ENCODE measurements at regions not wholly inside any gene's neighbourhood (a gene's known extent, or its start where the extent isn't known, plus 50 kb on each side); places are given as distances from the start of the nearest gene placed in this dataset.

- no peak for DNase-seq
These were observed 180.9 kb upstream of the GRID2 start for GRCh38 chr4:92122911-92123310.

- no peak for DNase-seq
These were observed 175.1 kb upstream of the GRID2 start for GRCh38 chr4:92128676-92129075.

GRCh38 chr4:92129408-92129994 is 174.3 kb upstream of the GRID2 start:
- no peak for DNase-seq

GRCh38 chr4:92136434-92136833 is 167.3 kb upstream of the GRID2 start:
- DNase-seq, result no peak

GRCh38 chr4:92163348-92163747 is 140.4 kb upstream of the GRID2 start:
- peak in 1 of 3 experiments; percentile 4 for DNase-seq

GRCh38 chr4:92170340-92170739 is 133.4 kb upstream of the GRID2 start:
- peak in 1 of 3 experiments; percentile 44 for DNase-seq

- DNase-seq, result peak in 2 of 3 experiments; percentile 2 to 17
These were observed 131.6 kb upstream of the GRID2 start for GRCh38 chr4:92172203-92172602.

GRCh38 chr4:92175250-92175649 is 128.5 kb upstream of the GRID2 start:
- DNase-seq, result no peak

GRCh38 chr4:92182006-92182735 is 121.6 kb upstream of the GRID2 start:
- DNase-seq, result no peak

GRCh38 chr4:92182736-92183407 is 120.9 kb upstream of the GRID2 start:
- DNase-seq, result no peak

- no peak for DNase-seq
These were observed 119.9 kb upstream of the GRID2 start for GRCh38 chr4:92183825-92184224.

- no peak for DNase-seq
These were observed 119.2 kb upstream of the GRID2 start for GRCh38 chr4:92184566-92184965.

GRCh38 chr4:92186239-92186638 is 117.5 kb upstream of the GRID2 start:
- DNase-seq, result no peak

- DNase-seq, result no peak
These were observed 114.6 kb upstream of the GRID2 start for GRCh38 chr4:92189146-92189545.

GRCh38 chr4:92198711-92199110 is 105.1 kb upstream of the GRID2 start:
- DNase-seq, result no peak

- no peak for DNase-seq
These were observed 104.6 kb upstream of the GRID2 start for GRCh38 chr4:92199135-92199534.

GRCh38 chr4:92210906-92211305 is 92.9 kb upstream of the GRID2 start:
- no peak for DNase-seq

- no peak for DNase-seq
These were observed 88.3 kb upstream of the GRID2 start for GRCh38 chr4:92215476-92215875.

GRCh38 chr4:92231511-92231910 is 72.3 kb upstream of the GRID2 start:
- DNase-seq, result no peak

- no peak for DNase-seq
These were observed 71.2 kb upstream of the GRID2 start for GRCh38 chr4:92232566-92232965.

- DNase-seq, result no peak
These were observed 69.2 kb upstream of the GRID2 start for GRCh38 chr4:92234393-92235176.

GRCh38 chr4:92235731-92236130 is 68.0 kb upstream of the GRID2 start:
- DNase-seq, result no peak

- DNase-seq, result no peak
These were observed 66.9 kb upstream of the GRID2 start for GRCh38 chr4:92236877-92237276.
